HCT116 (cell line): ENCODE measurements at regions not wholly inside any gene's neighbourhood (a gene's known extent, or its start where the extent isn't known, plus 50 kb on each side); places are given as distances from the start of the nearest gene placed in this dataset.

ENCODE experiments used
- ATAC-seq: fragments of 200-7000 bp; cut with Tn5 transposase; 2 replicates; pipeline ENCODE4 v1.9.1; 2020; ENCODE audit warnings: mild to moderate bottlenecking, moderate library complexity
- BruUV-seq: library from RNA; stranded (reverse); fragments of 400-500 nt; replicated peaks from 2 replicates; lab custom pipeline; 2021; lab: Mats Ljungman, UMichigan
- CTCF ChIA-PET: fragments of 300-600 bp; sonication (Branson Sonifier 250); formaldehyde crosslinking; loops from one replicate; lab custom pipeline; 2021; ENCODE audit warnings: antibody characterized with exemption; lab: Charles Lee
- POLR2A ChIA-PET: fragments of 300-600, 350-600 bp; sonication (Branson Sonifier 250); formaldehyde crosslinking; loops from one replicate; lab custom pipeline; 2021; ENCODE audit warnings: antibody characterized with exemption; lab: Charles Lee
- RAD21 ChIA-PET, 2 experiments: fragments of 300-600 bp; sonication (Branson Sonifier 250); formaldehyde crosslinking; loops; one replicate each; lab custom pipeline; 2023; ENCODE audit warnings: low total read pairs in 2 of 2; ENCODE audit not compliant: uncharacterized antibody in 2 of 2, unreplicated experiment in 2 of 2, low non-redundant PET in 1 of 2; lab: Charles Lee
- DNase-seq: peaks from one replicate; pipeline ENCODE4 v3.0.0-alpha.2; 2010; ENCODE audit warnings: low read depth, low spot score
- H2AFZ ChIP-seq: fragments of 200-600 bp; shearing (Covaris generic), sonication (generic); 2 replicates; pipeline ENCODE4 v1.6.1; 2017; ENCODE audit warnings: low read depth, mixed run types, mixed read lengths, antibody characterized with exemption, low read length; ENCODE audit not compliant: poor library complexity, severe bottlenecking
- H3K27ac ChIP-seq: 2 replicates; pipeline ENCODE4 v1.5.1; 2012; ENCODE audit warnings: low read depth, low read length
- H3K27me3 ChIP-seq: fragments of 200-600 bp; sonication (generic); 2 replicates; pipeline ENCODE4 v1.6.1; 2016; ENCODE audit warnings: mixed run types, low read length, mixed read lengths; ENCODE audit not compliant: insufficient read depth
- H3K36me3 ChIP-seq, 2 experiments: fragments of 200-500 bp in 1 of 2; fragments of 200-600 bp in 1 of 2; sonication (Bioruptor generic) in 1 of 2; sonication (generic) in 1 of 2; 2 replicates each; pipeline versions ENCODE4 v1.5.1 to v1.6.1; 2014 to 2016; ENCODE audit warnings: low read length in 2 of 2, inconsistent platforms in 1 of 2, mixed read lengths in 1 of 2, mixed run types in 1 of 2; ENCODE audit not compliant: insufficient read depth in 2 of 2, control insufficient read depth in 1 of 2
- H3K4me1 ChIP-seq, 2 experiments: fragments of 200-600 bp in 1 of 2; sonication (generic) in 1 of 2; 2 replicates each; pipeline versions ENCODE4 v1.5.1 to v1.6.1; 2012 to 2017; ENCODE audit warnings: low read length in 2 of 2, inconsistent platforms in 1 of 2, mild to moderate bottlenecking in 1 of 2, mixed read lengths in 1 of 2, mixed run types in 1 of 2, moderate library complexity in 1 of 2; ENCODE audit not compliant: insufficient read depth in 2 of 2, control insufficient read depth in 1 of 2
- H3K4me2 ChIP-seq: fragments of 200-600 bp; sonication (generic); 2 replicates; pipeline ENCODE4 v1.6.1; 2017; ENCODE audit warnings: mixed run types, low read length, mixed read lengths
- H3K4me3 ChIP-seq, 2 experiments: fragments of 200-600 bp in 1 of 2; sonication (generic) in 1 of 2; replicated peaks in 1 of 2; 2 replicates each; pipeline ENCODE4 v1.5.1; 2011 to 2016; ENCODE audit warnings: low read length in 2 of 2, control low read depth in 1 of 2, low read depth in 1 of 2, mild to moderate bottlenecking in 1 of 2, mixed read lengths in 1 of 2, mixed run types in 1 of 2
- H3K79me2 ChIP-seq: fragments of 200-600 bp; sonication (generic); 2 replicates; pipeline ENCODE4 v1.6.1; 2017; ENCODE audit warnings: mild to moderate bottlenecking, mixed run types, low read length, moderate library complexity, mixed read lengths; ENCODE audit not compliant: insufficient read depth
- H3K9ac ChIP-seq: fragments of 200-600 bp; sonication (generic); 2 replicates; pipeline ENCODE4 v1.6.1; 2016; ENCODE audit warnings: low read length, mixed read lengths
- H3K9me2 ChIP-seq: fragments of 200-600 bp; sonication (generic), shearing (Covaris generic); 2 replicates; pipeline ENCODE4 v1.6.1; 2017; ENCODE audit warnings: mixed run types, mild to moderate bottlenecking, moderate library complexity; ENCODE audit not compliant: insufficient read depth
- H3K9me3 ChIP-seq, 2 experiments: fragments of 200-500 bp in 1 of 2; fragments of 200-600 bp in 1 of 2; sonication (Bioruptor generic) in 1 of 2; sonication (generic) in 1 of 2; 2 replicates each; pipeline ENCODE4 v1.6.1; 2014 to 2017; ENCODE audit warnings: low read length in 2 of 2, mixed read lengths in 2 of 2, inconsistent platforms in 1 of 2, low read depth in 1 of 2, mild to moderate bottlenecking in 1 of 2, mixed run types in 1 of 2, moderate library complexity in 1 of 2; ENCODE audit not compliant: control insufficient read depth in 1 of 2, insufficient read depth in 1 of 2
- H4K20me1 ChIP-seq: fragments of 200-600 bp; sonication (generic), shearing (Covaris generic); 2 replicates; pipeline ENCODE4 v1.6.1; 2017; ENCODE audit warnings: mixed run types, mild to moderate bottlenecking, moderate library complexity; ENCODE audit not compliant: insufficient read depth
- CTCF ChIP-seq, 3 experiments: fragments of 200-600 bp in 1 of 3; sonication (generic) in 1 of 3; IDR thresholded peaks in 2 of 3; conservative IDR thresholded peaks in 1 of 3; 2 replicates each; pipeline ENCODE4 v1.5.1; 2012 to 2017; ENCODE audit warnings: low read depth in 2 of 3, low read length in 2 of 3, antibody characterized with exemption in 1 of 3, borderline replicate concordance in 1 of 3, control low read depth in 1 of 3, mild to moderate bottlenecking in 1 of 3, mixed read lengths in 1 of 3, mixed run types in 1 of 3, moderate library complexity in 1 of 3; ENCODE audit not compliant: insufficient read depth in 1 of 3
- FOSL1 ChIP-seq: IDR thresholded peaks from 2 replicates; pipeline ENCODE4 v1.6.1; 2012; ENCODE audit warnings: low read depth
- POLR2A ChIP-seq: IDR thresholded peaks from 2 replicates; pipeline ENCODE4 v1.7.0; 2011; ENCODE audit warnings: borderline replicate concordance; ENCODE audit not compliant: insufficient read depth, insufficient read length; ENCODE audit errors: extremely low read depth
- RAD21 ChIP-seq: IDR thresholded peaks from 2 replicates; pipeline ENCODE4 v1.6.1; 2012; ENCODE audit warnings: low read depth, mild to moderate bottlenecking
- REST ChIP-seq: IDR thresholded peaks from 2 replicates; pipeline ENCODE4 v1.6.1; 2012; ENCODE audit warnings: low read depth
- intact Hi-C: fragments of 100-400 bp; cut with micrococcal nuclease; formaldehyde crosslinking; loops from 2 replicates; pipeline ENCODE4 v1.10.0; 2022

DNA sequence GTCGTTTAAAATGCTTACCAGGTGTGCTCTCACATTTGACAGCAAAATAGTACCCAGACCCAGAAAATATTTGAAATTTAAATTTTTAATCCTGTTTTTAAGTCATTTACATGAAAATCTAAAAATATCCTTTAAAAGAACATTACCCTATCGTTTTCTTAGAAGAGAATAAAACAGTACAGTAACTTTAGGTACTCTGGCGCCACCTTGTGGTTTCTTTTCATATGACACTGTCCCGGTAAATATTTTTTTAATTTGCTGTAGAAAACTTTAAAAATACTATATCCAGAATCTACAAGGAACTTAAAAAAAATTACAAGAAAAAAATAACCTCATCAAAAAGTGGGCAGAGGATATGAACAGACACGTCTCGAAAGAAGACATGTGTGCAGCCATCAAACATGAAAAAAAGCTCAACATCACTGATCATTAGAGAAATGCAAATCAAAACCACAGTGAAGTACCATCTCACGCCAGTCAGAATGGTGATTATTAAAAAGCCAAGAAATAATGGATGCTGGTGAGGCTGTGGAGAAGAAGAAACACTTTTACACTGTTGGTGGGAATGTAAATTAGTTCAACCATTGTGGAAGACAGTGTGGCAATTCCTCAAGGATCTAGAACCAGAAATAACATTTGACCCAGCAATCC is 129.2 kb downstream of the RGS21 start:
- Histone ChIP-seq H3K9me2 (no peaks in the 10 kb centered on the region), H3K4me2 (no peak overlapping the region), H3K36me3 (no peaks in the 10 kb centered on the region), H3K9ac (no peak overlapping the region), H3K9me3 (no peaks in the 10 kb centered on the region), H3K4me3 (no peak overlapping the region), H3K27ac (no peak overlapping the region), H2AFZ (peak overlapping the region; percentile 99), H3K27me3 (no peaks in the 10 kb centered on the region), H3K79me2 (no peaks in the 10 kb centered on the region), H3K4me1 (peaks cover 2 to 9% of the 10 kb centered on the region in 2 experiments; a peak in 2 of 4 replicates), H4K20me1 (no peaks in the 10 kb centered on the region)
- TF ChIP-seq RAD21 (peak; percentile 83), REST (no peak), FOSL1 (no peak), CTCF (IDR thresholded peaks at IDR 0.05 in 2 of 3, conservative IDR thresholded peaks at IDR 0.05 in 1 of 3; ENCODE audit: borderline replicate concordance in 1 of 3, insufficient read depth in 1 of 3, low read depth in 2 of 3, low read length in 2 of 3) (peak; percentile 51 to 79 (median 55); a peak in 5 of 6 replicates), POLR2A (no peak)
- RAD21 ChIA-PET: no interaction called here
- CTCF ChIA-PET: no interaction called here
- intact Hi-C loops: loop anchor here (5.0 kb wide), 2 partner anchors 454 to 1814 kb away; no protein-coding TSS in a partner anchor
- ATAC-seq (no peak), DNase-seq (peak; percentile 15)
- POLR2A ChIA-PET: no interaction called here
- no TSS peak for BruUV-seq
